Umbilical cord (tissue), 1 donor: ENCODE measurements at regions not wholly inside any gene's neighbourhood (a gene's known extent, or its start where the extent isn't known, plus 50 kb on each side); places are given as distances from the start of the nearest gene placed in this dataset.

ENCODE experiments used
- DNase-seq: peaks from one replicate; pipeline ENCODE4 v3.0.0-alpha.2; 2015; ENCODE audit warnings: low spot score

GRCh38 chr13:90135558-90135957 is 1211.9 kb upstream of the MIR17HG start:
- no peak for DNase-seq

GRCh38 chr13:90142251-90142650 is 1205.2 kb upstream of the MIR17HG start:
- no peak for DNase-seq

GRCh38 chr13:90154311-90154960 is 1193.1 kb upstream of the MIR17HG start:
- no peak for DNase-seq

GRCh38 chr13:90156390-90156789 is 1191.1 kb upstream of the MIR17HG start:
- no peak for DNase-seq

- DNase-seq = no peak
These were observed 1178.5 kb upstream of the MIR17HG start for GRCh38 chr13:90168953-90169352.

GRCh38 chr13:90170208-90170607 is 1177.3 kb upstream of the MIR17HG start:
- peak; percentile 46 for DNase-seq

GRCh38 chr13:90171649-90172048 is 1175.8 kb upstream of the MIR17HG start:
- peak; percentile 21 for DNase-seq

GRCh38 chr13:90177512-90177911 is 1170.0 kb upstream of the MIR17HG start:
- DNase-seq = no peak

- DNase-seq = no peak
These were observed 1163.1 kb upstream of the MIR17HG start for GRCh38 chr13:90184355-90184754.

- DNase-seq = no peak
These were observed 1161.8 kb upstream of the MIR17HG start for GRCh38 chr13:90185734-90186133.

- DNase-seq = peak; percentile 56
These were observed 1159.8 kb upstream of the MIR17HG start for GRCh38 chr13:90187478-90188350.

- DNase-seq = no peak
These were observed 1159.2 kb upstream of the MIR17HG start for GRCh38 chr13:90188351-90188636.

- no peak for DNase-seq
These were observed 1149.8 kb upstream of the MIR17HG start for GRCh38 chr13:90197722-90198121.

- DNase-seq = peak; percentile 85
These were observed 1146.3 kb upstream of the MIR17HG start for GRCh38 chr13:90201202-90201601.

GRCh38 chr13:90201676-90202460 is 1145.6 kb upstream of the MIR17HG start:
- DNase-seq = peak; percentile 83

GRCh38 chr13:90205081-90205480 is 1142.4 kb upstream of the MIR17HG start:
- peak; percentile 18 for DNase-seq

GRCh38 chr13:90205911-90206310 is 1141.6 kb upstream of the MIR17HG start:
- DNase-seq = no peak

- no peak for DNase-seq
These were observed 1130.2 kb upstream of the MIR17HG start for GRCh38 chr13:90217275-90217674.

GRCh38 chr13:90222758-90223157 is 1124.7 kb upstream of the MIR17HG start:
- DNase-seq = no peak

- DNase-seq = no peak
These were observed 1117.2 kb upstream of the MIR17HG start for GRCh38 chr13:90230311-90230710.

GRCh38 chr13:90232291-90232690 is 1115.2 kb upstream of the MIR17HG start:
- DNase-seq = no peak

- DNase-seq = no peak
These were observed 1113.4 kb upstream of the MIR17HG start for GRCh38 chr13:90233933-90234672.
